GM23248 (cell line): ENCODE measurements at regions not wholly inside any gene's neighbourhood (a gene's known extent, or its start where the extent isn't known, plus 50 kb on each side); places are given as distances from the start of the nearest gene placed in this dataset.

Experiments used
- EZH2 ChIP-seq: fragments of 200-600 bp; sonication (generic); IDR thresholded peaks from 2 replicates; pipeline ENCODE4 v1.6.1; 2018; ENCODE audit warnings: antibody characterized with exemption, mild to moderate bottlenecking; ENCODE audit not compliant: insufficient read depth, poor library complexity, severe bottlenecking
- EZH2phosphoT487 ChIP-seq: fragments of 200-600 bp; sonication (generic); IDR thresholded peaks from 2 replicates; pipeline ENCODE4 v1.6.1; 2018; ENCODE audit warnings: antibody characterized with exemption, moderate library complexity, mild to moderate bottlenecking, low read depth; ENCODE audit not compliant: insufficient read depth

DNA sequence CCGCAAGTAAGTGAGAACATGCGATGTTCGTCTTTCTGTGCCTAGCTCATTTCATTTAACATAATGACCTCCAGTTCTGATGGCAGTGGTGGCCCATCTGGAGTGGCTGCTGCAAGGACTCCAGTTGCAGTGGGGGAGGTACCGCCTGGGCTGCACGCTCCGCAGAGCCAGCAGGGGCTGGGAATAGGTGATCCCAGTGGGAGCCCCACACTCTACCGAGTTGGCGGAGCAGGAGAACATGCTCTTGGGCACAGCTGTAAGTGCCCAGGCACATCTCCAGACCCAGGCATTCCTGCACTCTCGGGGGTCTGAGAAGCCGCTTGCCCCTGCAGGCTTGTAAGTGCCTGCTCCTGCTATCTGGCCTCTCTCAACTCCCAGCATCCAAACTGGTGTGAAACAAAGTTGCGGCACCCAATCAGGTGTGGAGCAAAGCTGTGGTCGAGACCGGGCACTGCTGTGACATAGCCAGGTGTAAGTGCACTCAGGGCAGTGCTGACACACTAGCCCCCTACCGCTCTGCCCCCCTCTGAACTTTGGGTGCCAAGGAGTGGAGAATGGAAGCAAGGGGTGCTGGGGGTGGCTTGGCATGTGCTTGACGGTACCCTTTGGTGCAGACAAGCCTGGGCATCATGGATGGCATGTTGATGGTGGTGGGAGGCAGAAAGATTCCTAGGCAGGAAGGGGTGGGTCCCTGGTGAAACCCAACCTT is 130.2 kb downstream of the HTR1B start:
- TF ChIP-seq EZH2 = no peak
- TF ChIP-seq EZH2phosphoT487 = no peak
